Neural crest cell (in vitro differentiated cells): ENCODE measurements at regions not wholly inside any gene's neighbourhood (a gene's known extent, or its start where the extent isn't known, plus 50 kb on each side); places are given as distances from the start of the nearest gene placed in this dataset.

Experiments
- DNase-seq: peaks from one replicate; pipeline ENCODE4 v3.0.0; 2021; ENCODE audit warnings: low read depth, mixed read lengths, low spot score
- H3K27ac Mint-ChIP-seq: one replicate; pipeline ENCODE4 v1.8.0; 2021; ENCODE audit warnings: mild to moderate bottlenecking, mixed read lengths; ENCODE audit not compliant: unreplicated experiment
- H3K27me3 Mint-ChIP-seq: 2 replicates; pipeline ENCODE4 v1.8.0; 2021; ENCODE audit warnings: low read depth, mild to moderate bottlenecking, mixed read lengths
- H3K36me3 Mint-ChIP-seq: 2 replicates; pipeline ENCODE4 v1.8.0; 2021; ENCODE audit warnings: low read depth, mild to moderate bottlenecking, mixed read lengths
- H3K4me1 Mint-ChIP-seq: 2 replicates; pipeline ENCODE4 v1.8.0; 2021; ENCODE audit warnings: mixed read lengths
- H3K4me3 Mint-ChIP-seq: one replicate; pipeline ENCODE4 v1.8.0; 2021; ENCODE audit warnings: mild to moderate bottlenecking, mixed read lengths
- H3K9me3 Mint-ChIP-seq: 2 replicates; pipeline ENCODE4 v1.8.0; 2021; ENCODE audit warnings: mixed read lengths
- CTCF ChIP-seq: fragments of 200-600 bp; sonication (generic); conservative IDR thresholded peaks from 2 replicates; pipeline ENCODE4 v1.5.0; 2021; ENCODE audit warnings: antibody characterized with exemption, mild to moderate bottlenecking

DNA sequence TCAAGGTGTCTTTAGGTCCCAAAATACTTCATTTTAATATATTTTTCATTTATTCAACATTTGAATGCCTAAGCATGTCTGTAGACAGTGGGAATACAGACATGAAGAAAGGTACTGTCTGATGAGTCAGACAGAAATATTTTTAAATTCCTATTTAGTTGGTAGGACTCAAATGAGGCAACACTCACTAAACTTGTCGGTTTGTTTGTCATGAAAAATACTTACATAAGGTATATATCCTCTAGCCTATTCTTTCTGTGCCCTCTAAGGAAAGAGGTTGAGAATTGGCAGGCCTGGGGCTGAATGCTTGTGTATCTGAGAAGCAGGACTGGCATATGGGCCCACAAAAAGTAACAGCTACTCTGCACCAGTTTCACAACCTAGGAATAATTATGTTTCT is 423.6 kb upstream of the MDFIC2 start:
- Mint-ChIP-seq H3K4me1 (peaks cover 9% of the 10 kb centered on the region), H3K36me3 (no peaks in the 10 kb centered on the region), H3K27ac (no peak overlapping the region), H3K9me3 (no peaks in the 10 kb centered on the region), H3K4me3 (no peak overlapping the region), H3K27me3 (no peaks in the 10 kb centered on the region)
- no peak for DNase-seq
- TF ChIP-seq CTCF, result no peak

GRCh38 chr3:70734756-70735155 is 422.3 kb upstream of the MDFIC2 start:
- no peak overlapping the region for H3K27ac Mint-ChIP-seq
- peaks cover 9% of the 10 kb centered on the region for H3K4me1 Mint-ChIP-seq
- H3K27me3 Mint-ChIP-seq, result no peaks in the 10 kb centered on the region
- no peaks in the 10 kb centered on the region for H3K36me3 Mint-ChIP-seq
- H3K9me3 Mint-ChIP-seq, result no peaks in the 10 kb centered on the region
- TF ChIP-seq CTCF, result no peak
- DNase-seq, result no peak
- no peak overlapping the region for H3K4me3 Mint-ChIP-seq

DNA sequence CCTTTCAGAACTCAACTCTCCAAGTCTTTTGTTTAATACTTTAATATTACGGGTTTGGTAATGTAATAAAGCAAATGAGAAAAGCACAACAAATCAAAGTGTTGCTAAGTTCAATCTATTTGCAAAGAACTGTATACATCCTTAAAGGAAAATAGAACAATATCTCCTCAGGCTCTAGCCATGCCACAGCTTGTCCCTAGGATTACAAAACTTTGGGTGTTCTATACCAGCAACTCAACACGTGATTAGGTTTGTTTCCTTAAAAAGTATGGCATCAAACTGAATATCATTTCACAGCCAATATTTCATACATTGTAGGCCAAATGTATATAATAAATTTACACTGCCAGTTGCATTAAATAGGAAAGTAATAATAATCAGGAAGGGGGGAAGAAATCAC is 418.6 kb upstream of the MDFIC2 start:
- TF ChIP-seq CTCF, result no peak
- H3K4me1 Mint-ChIP-seq, result no peaks in the 10 kb centered on the region
- no peak for DNase-seq
- H3K27ac Mint-ChIP-seq, result no peak overlapping the region
- H3K36me3 Mint-ChIP-seq, result no peaks in the 10 kb centered on the region
- no peaks in the 10 kb centered on the region for H3K9me3 Mint-ChIP-seq
- H3K4me3 Mint-ChIP-seq, result no peak overlapping the region
- no peaks in the 10 kb centered on the region for H3K27me3 Mint-ChIP-seq

- Mint-ChIP-seq H3K36me3 (no peaks in the 10 kb centered on the region), H3K27me3 (no peaks in the 10 kb centered on the region), H3K27ac (no peak overlapping the region), H3K4me1 (no peaks in the 10 kb centered on the region), H3K4me3 (no peak overlapping the region), H3K9me3 (peaks cover 4% of the 10 kb centered on the region)
- no peak for DNase-seq
- no peak for TF ChIP-seq CTCF
These were observed 417.4 kb upstream of the MDFIC2 start for GRCh38 chr3:70729845-70730244.

DNA sequence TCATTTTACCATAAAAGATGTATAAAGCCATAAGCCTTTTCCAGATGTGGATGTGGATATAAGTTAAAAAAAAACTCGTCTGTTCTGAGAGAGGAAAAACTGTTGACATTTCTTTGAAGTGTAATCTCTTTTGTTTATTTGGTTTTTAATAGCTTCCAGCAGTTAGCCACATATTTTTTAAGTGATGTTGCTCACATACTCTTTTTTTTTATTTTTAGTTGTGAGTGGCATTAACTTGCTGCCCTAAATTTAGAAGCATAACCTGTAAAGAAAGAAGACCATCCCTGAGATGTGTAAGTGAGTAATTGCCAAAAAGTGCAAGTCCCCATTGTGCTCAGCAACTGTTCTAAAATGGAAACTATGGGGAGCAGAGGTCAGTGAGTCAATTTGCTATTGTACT is 415.9 kb upstream of the MDFIC2 start:
- no peaks in the 10 kb centered on the region for H3K36me3 Mint-ChIP-seq
- H3K27ac Mint-ChIP-seq, result no peak overlapping the region
- no peaks in the 10 kb centered on the region for H3K4me1 Mint-ChIP-seq
- H3K9me3 Mint-ChIP-seq, result peaks cover 8% of the 10 kb centered on the region
- no peak for TF ChIP-seq CTCF
- no peaks in the 10 kb centered on the region for H3K27me3 Mint-ChIP-seq
- no peak overlapping the region for H3K4me3 Mint-ChIP-seq
- DNase-seq, result no peak

DNA sequence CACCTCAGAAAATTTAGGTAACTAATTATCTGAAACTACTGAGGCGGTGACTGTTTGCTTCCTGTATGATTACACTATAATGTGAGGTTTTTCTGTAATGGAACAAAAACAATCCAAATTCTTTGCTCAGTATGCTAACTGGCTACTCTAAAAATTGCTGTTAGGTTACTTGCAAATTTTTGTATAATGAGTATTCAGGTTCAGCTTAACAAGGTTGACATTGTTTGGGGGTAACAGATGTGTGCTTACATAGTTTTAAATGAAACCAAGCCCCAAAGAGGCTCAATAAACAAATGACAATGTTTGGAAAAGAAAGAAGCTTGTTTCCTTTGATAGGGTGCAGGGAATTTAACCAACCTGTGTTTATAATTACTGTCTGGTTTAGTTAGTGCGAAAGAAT is 414.5 kb upstream of the MDFIC2 start:
- H3K4me3 Mint-ChIP-seq, result no peak overlapping the region
- H3K27ac Mint-ChIP-seq, result no peak overlapping the region
- H3K4me1 Mint-ChIP-seq, result no peaks in the 10 kb centered on the region
- DNase-seq, result no peak
- no peaks in the 10 kb centered on the region for H3K27me3 Mint-ChIP-seq
- no peak for TF ChIP-seq CTCF
- no peaks in the 10 kb centered on the region for H3K36me3 Mint-ChIP-seq
- H3K9me3 Mint-ChIP-seq, result peaks cover 8% of the 10 kb centered on the region
